GM23248 (cell line): ENCODE measurements at regions not wholly inside any gene's neighbourhood (a gene's known extent, or its start where the extent isn't known, plus 50 kb on each side); places are given as distances from the start of the nearest gene placed in this dataset.

Source experiments
- DNase-seq: peaks from one replicate; pipeline ENCODE4 v3.0.0-alpha.2; 2015
- H2AFZ ChIP-seq: fragments of 200-600 bp; sonication (generic); 2 replicates; pipeline ENCODE4 v1.6.1; 2016; ENCODE audit warnings: antibody characterized with exemption
- H3F3A ChIP-seq: fragments of 200-600 bp; sonication (generic); 2 replicates; pipeline ENCODE4 v1.6.1; 2016; ENCODE audit warnings: mild to moderate bottlenecking, antibody characterized with exemption, mixed run types; ENCODE audit not compliant: insufficient read depth
- H3K27ac ChIP-seq: fragments of 200-600 bp; sonication (generic); 2 replicates; pipeline ENCODE4 v1.5.1; 2016; ENCODE audit warnings: mild to moderate bottlenecking
- H3K27me3 ChIP-seq: fragments of 200-600 bp; sonication (generic); replicated peaks from 2 replicates; pipeline ENCODE4 v1.6.1; 2016; ENCODE audit warnings: mild to moderate bottlenecking; ENCODE audit not compliant: insufficient read depth
- H3K36me3 ChIP-seq: fragments of 200-600 bp; sonication (generic); 2 replicates; pipeline ENCODE4 v1.6.1; 2016; ENCODE audit warnings: low read depth, mild to moderate bottlenecking
- H3K4me1 ChIP-seq: fragments of 200-600 bp; sonication (generic); 2 replicates; pipeline ENCODE4 v1.6.1; 2016; ENCODE audit warnings: mild to moderate bottlenecking; ENCODE audit not compliant: insufficient read depth
- H3K4me2 ChIP-seq: fragments of 200-600 bp; sonication (generic); one replicate; pipeline ENCODE4 v1.6.1; 2016; ENCODE audit warnings: mild to moderate bottlenecking; ENCODE audit not compliant: unreplicated experiment
- H3K4me3 ChIP-seq: fragments of 200-600 bp; sonication (generic); 2 replicates; pipeline ENCODE4 v1.5.1; 2016; ENCODE audit warnings: mild to moderate bottlenecking
- H3K79me2 ChIP-seq: fragments of 200-600 bp; sonication (generic); 2 replicates; pipeline ENCODE4 v1.6.1; 2016; ENCODE audit warnings: mild to moderate bottlenecking; ENCODE audit not compliant: insufficient read depth
- H3K9ac ChIP-seq: fragments of 200-600 bp; sonication (generic); 2 replicates; pipeline ENCODE4 v1.6.1; 2016; ENCODE audit warnings: mild to moderate bottlenecking
- H3K9me2 ChIP-seq: fragments of 200-600 bp; sonication (generic); 2 replicates; pipeline ENCODE4 v1.6.1; 2016; ENCODE audit warnings: mixed run types, mild to moderate bottlenecking, moderate library complexity; ENCODE audit not compliant: insufficient read depth
- H3K9me3 ChIP-seq: fragments of 200-600 bp; sonication (generic); one replicate; pipeline ENCODE4 v1.6.1; 2017; ENCODE audit warnings: low read depth
- H4K20me1 ChIP-seq: fragments of 200-600 bp; sonication (generic); 2 replicates; pipeline ENCODE4 v1.6.0; 2016; ENCODE audit not compliant: insufficient read depth
- EZH2 ChIP-seq: fragments of 200-600 bp; sonication (generic); IDR thresholded peaks from 2 replicates; pipeline ENCODE4 v1.6.1; 2018; ENCODE audit warnings: antibody characterized with exemption, mild to moderate bottlenecking; ENCODE audit not compliant: insufficient read depth, poor library complexity, severe bottlenecking
- EZH2phosphoT487 ChIP-seq: fragments of 200-600 bp; sonication (generic); IDR thresholded peaks from 2 replicates; pipeline ENCODE4 v1.6.1; 2018; ENCODE audit warnings: antibody characterized with exemption, moderate library complexity, mild to moderate bottlenecking, low read depth; ENCODE audit not compliant: insufficient read depth
- WGBS, 2 experiments: methylation state at CpG; one replicate each; pipeline ENCODE4 v1.1.6; 2015 to 2017; ENCODE audit warnings: low lambda C conversion rate in 2 of 2, low coverage in 1 of 2; ENCODE audit errors: missing lambda C conversion rate in 2 of 2; 5-methylcytosine and 5-hydroxymethylcytosine counted together
- in situ Hi-C: fragments of 300-500 bp; cut with MboI; formaldehyde crosslinking; loops from 2 replicates; pipeline ENCODE4 v1.15.0; 2020

- Histone ChIP-seq H3K9me3 (no peaks in the 10 kb centered on the region), H3K79me2 (no peaks in the 10 kb centered on the region), H3K4me3 (no peak overlapping the region), H2AFZ (no peak overlapping the region), H4K20me1 (no peaks in the 10 kb centered on the region), H3K36me3 (no peaks in the 10 kb centered on the region), H3K27ac (no peak overlapping the region), H3K27me3 (no peaks in the 10 kb centered on the region), H3K4me2 (no peak overlapping the region), H3F3A (no peaks in the 10 kb centered on the region), H3K9ac (no peak overlapping the region), H3K4me1 (no peaks in the 10 kb centered on the region), H3K9me2 (no peaks in the 10 kb centered on the region)
- in situ Hi-C loops: no loop called here
- TF ChIP-seq EZH2 (no peak), EZH2phosphoT487 (no peak)
- no peak for DNase-seq
- WGBS, 2 experiments: 48 to 52% methylated on average over 11 of the region's 11 CpGs
These were observed 173.7 kb downstream of the MYCN start for GRCh38 chr2:16114070-16114469.

GRCh38 chr2:16113568-16113967, 173.2 kb downstream of the MYCN start:
- Histone ChIP-seq H3K27ac (no peak overlapping the region), H4K20me1 (no peaks in the 10 kb centered on the region), H2AFZ (no peak overlapping the region), H3K79me2 (no peaks in the 10 kb centered on the region), H3K4me2 (no peak overlapping the region), H3K4me3 (no peak overlapping the region), H3K27me3 (no peaks in the 10 kb centered on the region), H3K9me3 (no peaks in the 10 kb centered on the region), H3K4me1 (no peaks in the 10 kb centered on the region), H3F3A (no peaks in the 10 kb centered on the region), H3K36me3 (no peaks in the 10 kb centered on the region), H3K9ac (no peak overlapping the region), H3K9me2 (no peaks in the 10 kb centered on the region)
- no peak for DNase-seq
- TF ChIP-seq EZH2phosphoT487 (no peak), EZH2 (no peak)
- in situ Hi-C loops: no loop called here
- WGBS, 2 experiments: 60 to 62% methylated on average over 1 of the region's 1 CpG

GRCh38 chr2:16112972-16113560, 172.7 kb downstream of the MYCN start:
- Histone ChIP-seq H3F3A (no peaks in the 10 kb centered on the region), H4K20me1 (no peaks in the 10 kb centered on the region), H3K4me2 (no peak overlapping the region)

GRCh38 chr2:16112251-16112971, 172.1 kb downstream of the MYCN start:
- TF ChIP-seq EZH2phosphoT487: no peak
- TF ChIP-seq EZH2: no peak

More at GRCh38 chr2:16112972-16113560, 172.7 kb downstream of the MYCN start:
- in situ Hi-C loops: no loop called here
- no peak for TF ChIP-seq EZH2phosphoT487
- TF ChIP-seq EZH2: no peak
- no peak for DNase-seq
- Histone ChIP-seq H3K4me3 (no peak overlapping the region), H3K27me3 (no peaks in the 10 kb centered on the region), H3K36me3 (no peaks in the 10 kb centered on the region), H3K9ac (no peak overlapping the region), H3K9me3 (no peaks in the 10 kb centered on the region), H3K27ac (no peak overlapping the region), H3K4me1 (no peaks in the 10 kb centered on the region), H3K79me2 (no peaks in the 10 kb centered on the region), H3K9me2 (no peaks in the 10 kb centered on the region), H2AFZ (no peak overlapping the region)
- WGBS, 2 experiments: 68 to 72% methylated on average over 3 of the region's 3 CpGs

More at GRCh38 chr2:16112251-16112971, 172.1 kb downstream of the MYCN start:
- Histone ChIP-seq H3K27ac (no peak overlapping the region), H3K79me2 (no peaks in the 10 kb centered on the region), H3K36me3 (no peaks in the 10 kb centered on the region), H3K4me2 (no peak overlapping the region), H2AFZ (no peak overlapping the region), H3K4me1 (no peaks in the 10 kb centered on the region), H3K9me2 (no peaks in the 10 kb centered on the region), H3K9me3 (no peaks in the 10 kb centered on the region), H3K27me3 (no peaks in the 10 kb centered on the region), H3K4me3 (no peak overlapping the region), H3K9ac (no peak overlapping the region), H4K20me1 (no peaks in the 10 kb centered on the region), H3F3A (no peaks in the 10 kb centered on the region)
- no peak for DNase-seq
- WGBS, 2 experiments: 44 to 49% methylated on average over 7 of the region's 7 CpGs
- in situ Hi-C loops: no loop called here
